Body of pancreas (tissue), 4 donors: ENCODE measurements at regions not wholly inside any gene's neighbourhood (a gene's known extent, or its start where the extent isn't known, plus 50 kb on each side); places are given as distances from the start of the nearest gene placed in this dataset.

Experiments
- CTCF ChIP-seq, 7 experiments: fragments of 450-650 bp in 4 of 7; fragments of 200-600 bp in 3 of 7; sonication (generic) in 3 of 7; IDR thresholded peaks; one replicate each; pipeline ENCODE4 v1.5.1; 2016 to 2019; ENCODE audit warnings: antibody characterized with exemption in 7 of 7
- POLR2A ChIP-seq, 3 donors: fragments of 450-650 bp; IDR thresholded peaks; one replicate each; pipeline ENCODE4 v1.6.1; 2016; ENCODE audit warnings: antibody characterized with exemption in 3 of 3, mild to moderate bottlenecking in 2 of 3

GRCh38 chr9:78669591-78669990 is 372.7 kb downstream of the PSAT1 start:
- no peak for TF ChIP-seq CTCF (IDR thresholded peaks at IDR 0.05)
- TF ChIP-seq POLR2A (IDR thresholded peaks at IDR 0.05), result no peak
